ENCODE measurements at regions not wholly inside any gene's neighbourhood (a gene's known extent, or its start where the extent isn't known, plus 50 kb on each side); places are given as distances from the start of the nearest gene placed in this dataset.
A peak's percentile ranks its signal among the peaks of the same experiment; 100 is the strongest.

DNA sequence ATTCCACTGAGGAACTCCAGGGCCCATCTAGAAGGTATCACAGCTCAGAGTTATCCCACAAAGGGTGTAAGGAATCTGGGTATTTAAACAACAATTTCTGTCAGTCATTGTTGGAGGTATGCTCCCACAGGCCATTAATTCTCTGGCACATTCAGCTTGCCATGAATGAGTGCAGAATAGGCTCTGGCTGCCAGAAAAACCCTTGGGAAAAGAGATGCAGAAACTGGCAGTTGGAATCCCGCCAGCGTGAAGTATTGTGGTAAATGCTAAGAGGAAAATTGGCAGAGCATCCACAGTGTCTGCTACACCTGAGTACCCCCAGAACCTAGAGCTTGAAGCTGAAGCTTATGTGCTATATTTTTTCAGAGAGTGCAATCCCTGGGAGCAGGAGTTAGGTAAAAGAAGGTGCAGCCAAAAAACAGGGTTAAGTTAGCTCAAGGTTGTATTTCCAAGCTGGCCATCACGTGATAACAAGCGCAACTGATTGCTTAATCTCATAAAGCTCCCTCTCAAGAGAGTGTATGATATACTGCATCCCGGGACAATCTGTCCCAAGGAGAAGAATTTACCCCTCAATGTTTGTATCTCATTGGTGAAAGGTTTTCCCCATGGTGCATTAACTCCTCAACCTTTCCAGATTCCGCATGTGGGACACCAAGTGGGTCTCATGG, 94.2 kb upstream of the ACP3 start:
- Histone ChIP-seq H3K27ac (ENCODE audit: low read depth, low read length) (no peak overlapping the region), H2BK120ac (ENCODE audit: insufficient read depth, low read length, poor library complexity) (no peak overlapping the region), H2BK12ac (ENCODE audit: low read length) (no peak overlapping the region), H3K4ac (ENCODE audit: low read depth, low read length) (no peak overlapping the region), H3K36me3 (ENCODE audit: control insufficient read depth in 1 of 2, insufficient read depth in 2 of 2, low read length in 2 of 2) (no peaks in the 10 kb centered on the region), H3K79me1 (ENCODE audit: low read length) (no peaks in the 10 kb centered on the region), H3K9me3 (ENCODE audit: insufficient read depth, low read depth, low read length) (no peaks in the 10 kb centered on the region), H4K8ac (ENCODE audit: low read depth, low read length) (no peak overlapping the region), H3K4me3 (ENCODE audit: low read depth, low read length) (no peak overlapping the region), H2BK5ac (ENCODE audit: low read depth, low read length, poor library complexity) (no peak overlapping the region), H3K4me1 (ENCODE audit: control insufficient read depth in 1 of 2, insufficient read depth in 2 of 2, low read length in 2 of 2) (no peaks in the 10 kb centered on the region), H4K91ac (ENCODE audit: low read depth, low read length) (no peak overlapping the region), H2AFZ (ENCODE audit: insufficient read depth, low read length, poor library complexity) (no peak overlapping the region), H3K14ac (ENCODE audit: low read length) (no peak overlapping the region), H3K27me3 (ENCODE audit: insufficient read depth, low read length) (no peaks in the 10 kb centered on the region), H2AK5ac (ENCODE audit: low read length) (no peak overlapping the region), H4K12ac (ENCODE audit: low read depth, low read length) (no peak overlapping the region), H3K4me2 (ENCODE audit: low read length) (no peak overlapping the region), H3K9ac (ENCODE audit: low read length) (no peak overlapping the region), H3K79me2 (ENCODE audit: control insufficient read depth, insufficient read depth, low read length, poor library complexity) (no peaks in the 10 kb centered on the region), H3K18ac (ENCODE audit: low read length) (no peak overlapping the region), H3K23ac (ENCODE audit: low read length) (no peak overlapping the region)
- DNase-seq: no peak
- WGBS (ENCODE audit: extremely low coverage, insufficient coverage, insufficient read length): no CpG with 5 or more reads among the region's 6 CpGs

DNA sequence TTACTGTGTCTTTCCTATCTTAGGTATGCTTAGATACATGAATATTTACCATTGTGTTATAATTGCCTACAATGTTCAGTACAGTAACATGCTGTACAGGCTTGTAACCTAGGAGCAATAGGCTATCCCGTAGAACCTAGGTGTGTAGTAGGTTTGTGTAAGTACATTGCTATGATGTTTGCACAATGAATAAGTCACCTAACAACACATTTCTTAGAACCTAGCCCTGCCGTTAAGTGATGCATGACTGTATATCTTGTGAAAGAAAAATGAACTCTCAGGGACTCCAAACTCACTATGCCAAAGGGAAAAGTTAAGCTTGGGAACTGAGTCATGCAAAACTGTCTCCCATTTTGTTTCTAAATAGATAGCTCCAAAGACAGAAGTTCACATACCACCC, 91.5 kb upstream of the ACP3 start:
- H2BK120ac ChIP-seq (ENCODE audit: insufficient read depth, low read length, poor library complexity): no peak overlapping the region
- no peak overlapping the region for H2BK12ac ChIP-seq (ENCODE audit: low read length)
- no peak overlapping the region for H4K12ac ChIP-seq (ENCODE audit: low read depth, low read length)
- no peak overlapping the region for H3K4me2 ChIP-seq (ENCODE audit: low read length)
- H3K79me1 ChIP-seq (ENCODE audit: low read length): no peaks in the 10 kb centered on the region
- H2AK5ac ChIP-seq (ENCODE audit: low read length): no peak overlapping the region
- no peaks in the 10 kb centered on the region for H3K79me2 ChIP-seq (ENCODE audit: control insufficient read depth, insufficient read depth, low read length, poor library complexity)
- no peaks in the 10 kb centered on the region for H3K27me3 ChIP-seq (ENCODE audit: insufficient read depth, low read length)
- H4K91ac ChIP-seq (ENCODE audit: low read depth, low read length): no peak overlapping the region
- H3K36me3 ChIP-seq (ENCODE audit: control insufficient read depth in 1 of 2, insufficient read depth in 2 of 2, low read length in 2 of 2): no peaks in the 10 kb centered on the region
- no CpG with 5 or more reads among the region's 2 CpGs for WGBS (ENCODE audit: extremely low coverage, insufficient coverage, insufficient read length)
- H2BK5ac ChIP-seq (ENCODE audit: low read depth, low read length, poor library complexity): no peak overlapping the region
- no peak overlapping the region for H3K18ac ChIP-seq (ENCODE audit: low read length)
- no peak overlapping the region for H3K14ac ChIP-seq (ENCODE audit: low read length)
- no peaks in the 10 kb centered on the region for H3K4me1 ChIP-seq (ENCODE audit: control insufficient read depth in 1 of 2, insufficient read depth in 2 of 2, low read length in 2 of 2)
- H3K27ac ChIP-seq (ENCODE audit: low read depth, low read length): no peak overlapping the region
- no peaks in the 10 kb centered on the region for H3K9me3 ChIP-seq (ENCODE audit: insufficient read depth, low read depth, low read length)
- H3K23ac ChIP-seq (ENCODE audit: low read length): no peak overlapping the region
- no peak overlapping the region for H3K4ac ChIP-seq (ENCODE audit: low read depth, low read length)
- peak; percentile 80 to 96 for DNase-seq
- H2AFZ ChIP-seq (ENCODE audit: insufficient read depth, low read length, poor library complexity): no peak overlapping the region
- no peak overlapping the region for H3K4me3 ChIP-seq (ENCODE audit: low read depth, low read length)
- H4K8ac ChIP-seq (ENCODE audit: low read depth, low read length): no peak overlapping the region
- no peak overlapping the region for H3K9ac ChIP-seq (ENCODE audit: low read length)

DNA sequence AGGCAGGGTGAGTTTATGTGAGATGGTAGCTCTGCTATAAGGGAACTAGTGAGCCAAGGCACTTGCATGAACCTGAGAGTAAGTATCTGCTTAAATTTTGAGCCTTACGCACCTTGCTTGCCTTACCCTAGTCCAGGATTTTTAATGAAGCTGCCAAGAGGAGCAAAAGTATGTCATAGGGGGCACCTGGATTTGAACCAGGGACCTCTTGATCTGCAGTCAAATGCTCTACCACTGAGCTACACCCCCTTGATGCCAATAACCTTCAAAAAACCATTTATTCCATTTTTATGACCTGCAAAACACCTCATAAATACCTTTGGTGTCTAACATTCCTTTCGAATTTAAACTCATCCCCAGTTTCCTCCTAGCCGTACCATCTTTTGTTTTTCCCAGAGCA, 88.3 kb upstream of the ACP3 start:
- Histone ChIP-seq H3K23ac (ENCODE audit: low read length) (no peak overlapping the region), H3K27ac (ENCODE audit: low read depth, low read length) (no peak overlapping the region), H3K18ac (ENCODE audit: low read length) (no peak overlapping the region), H3K14ac (ENCODE audit: low read length) (no peak overlapping the region), H2BK5ac (ENCODE audit: low read depth, low read length, poor library complexity) (no peak overlapping the region), H4K91ac (ENCODE audit: low read depth, low read length) (no peak overlapping the region), H3K9ac (ENCODE audit: low read length) (no peak overlapping the region), H3K79me2 (ENCODE audit: control insufficient read depth, insufficient read depth, low read length, poor library complexity) (no peaks in the 10 kb centered on the region), H3K27me3 (ENCODE audit: insufficient read depth, low read length) (no peaks in the 10 kb centered on the region), H4K12ac (ENCODE audit: low read depth, low read length) (no peak overlapping the region), H2BK120ac (ENCODE audit: insufficient read depth, low read length, poor library complexity) (no peak overlapping the region), H3K36me3 (ENCODE audit: control insufficient read depth in 1 of 2, insufficient read depth in 2 of 2, low read length in 2 of 2) (no peaks in the 10 kb centered on the region), H3K9me3 (ENCODE audit: insufficient read depth, low read depth, low read length) (no peaks in the 10 kb centered on the region), H4K8ac (ENCODE audit: low read depth, low read length) (no peak overlapping the region), H3K4ac (ENCODE audit: low read depth, low read length) (no peak overlapping the region), H3K4me1 (ENCODE audit: control insufficient read depth in 1 of 2, insufficient read depth in 2 of 2, low read length in 2 of 2) (no peaks in the 10 kb centered on the region), H2AFZ (ENCODE audit: insufficient read depth, low read length, poor library complexity) (no peak overlapping the region), H2AK5ac (ENCODE audit: low read length) (no peak overlapping the region), H2BK12ac (ENCODE audit: low read length) (no peak overlapping the region), H3K4me2 (ENCODE audit: low read length) (no peak overlapping the region), H3K4me3 (ENCODE audit: low read depth, low read length) (no peak overlapping the region), H3K79me1 (ENCODE audit: low read length) (no peaks in the 10 kb centered on the region)
- no peak for DNase-seq
- WGBS (ENCODE audit: extremely low coverage, insufficient coverage, insufficient read length): 100% methylated on average over 1 of the region's 3 CpGs

- H3K4me3 ChIP-seq (ENCODE audit: low read depth, low read length): no peak overlapping the region
- no peak overlapping the region for H2BK5ac ChIP-seq (ENCODE audit: low read depth, low read length, poor library complexity)
- H3K79me2 ChIP-seq (ENCODE audit: control insufficient read depth, insufficient read depth, low read length, poor library complexity): no peaks in the 10 kb centered on the region
- H2AFZ ChIP-seq (ENCODE audit: insufficient read depth, low read length, poor library complexity): no peak overlapping the region
- no peak overlapping the region for H2BK12ac ChIP-seq (ENCODE audit: low read length)
- no peak overlapping the region for H4K91ac ChIP-seq (ENCODE audit: low read depth, low read length)
- no peak overlapping the region for H2AK5ac ChIP-seq (ENCODE audit: low read length)
- H3K27ac ChIP-seq (ENCODE audit: low read depth, low read length): no peak overlapping the region
- no peak overlapping the region for H3K23ac ChIP-seq (ENCODE audit: low read length)
- no peaks in the 10 kb centered on the region for H3K4me1 ChIP-seq (ENCODE audit: control insufficient read depth in 1 of 2, insufficient read depth in 2 of 2, low read length in 2 of 2)
- H3K4ac ChIP-seq (ENCODE audit: low read depth, low read length): no peak overlapping the region
- no peak overlapping the region for H2BK120ac ChIP-seq (ENCODE audit: insufficient read depth, low read length, poor library complexity)
- H4K8ac ChIP-seq (ENCODE audit: low read depth, low read length): no peak overlapping the region
- WGBS (ENCODE audit: extremely low coverage, insufficient coverage, insufficient read length): no CpG with 5 or more reads among the region's 2 CpGs
- H3K9me3 ChIP-seq (ENCODE audit: insufficient read depth, low read depth, low read length): no peaks in the 10 kb centered on the region
- peak; percentile 62 to 94 for DNase-seq
- H4K12ac ChIP-seq (ENCODE audit: low read depth, low read length): no peak overlapping the region
- H3K27me3 ChIP-seq (ENCODE audit: insufficient read depth, low read length): no peaks in the 10 kb centered on the region
- no peak overlapping the region for H3K4me2 ChIP-seq (ENCODE audit: low read length)
- no peaks in the 10 kb centered on the region for H3K79me1 ChIP-seq (ENCODE audit: low read length)
- no peaks in the 10 kb centered on the region for H3K36me3 ChIP-seq (ENCODE audit: control insufficient read depth in 1 of 2, insufficient read depth in 2 of 2, low read length in 2 of 2)
- H3K9ac ChIP-seq (ENCODE audit: low read length): no peak overlapping the region
- H3K14ac ChIP-seq (ENCODE audit: low read length): no peak overlapping the region
- H3K18ac ChIP-seq (ENCODE audit: low read length): no peak overlapping the region
Observed at GRCh38 chr3:132229641-132230040, 87.6 kb upstream of the ACP3 start.

All from trophoblast cell (in vitro differentiated cells and primary cell).